ENCODE measurements at regions not wholly inside any gene's neighbourhood (a gene's known extent, or its start where the extent isn't known, plus 50 kb on each side); places are given as distances from the start of the nearest gene placed in this dataset.

GRCh38 chr3:144771381-144771870, 799.8 kb downstream of the DIPK2A start:
- H3K9me3 ChIP-seq = no peaks in the 10 kb centered on the region
- intact Hi-C loops (cut with DNase I) = loop anchor here (10.0 kb wide), 1 partner anchor 797 kb away; the partner anchor contains the start of gene DIPK2A
- H3K4me3 ChIP-seq = no peak overlapping the region
- no peak overlapping the region for H3K27ac ChIP-seq
- no peak for ATAC-seq
- TF ChIP-seq, protein P1, sequence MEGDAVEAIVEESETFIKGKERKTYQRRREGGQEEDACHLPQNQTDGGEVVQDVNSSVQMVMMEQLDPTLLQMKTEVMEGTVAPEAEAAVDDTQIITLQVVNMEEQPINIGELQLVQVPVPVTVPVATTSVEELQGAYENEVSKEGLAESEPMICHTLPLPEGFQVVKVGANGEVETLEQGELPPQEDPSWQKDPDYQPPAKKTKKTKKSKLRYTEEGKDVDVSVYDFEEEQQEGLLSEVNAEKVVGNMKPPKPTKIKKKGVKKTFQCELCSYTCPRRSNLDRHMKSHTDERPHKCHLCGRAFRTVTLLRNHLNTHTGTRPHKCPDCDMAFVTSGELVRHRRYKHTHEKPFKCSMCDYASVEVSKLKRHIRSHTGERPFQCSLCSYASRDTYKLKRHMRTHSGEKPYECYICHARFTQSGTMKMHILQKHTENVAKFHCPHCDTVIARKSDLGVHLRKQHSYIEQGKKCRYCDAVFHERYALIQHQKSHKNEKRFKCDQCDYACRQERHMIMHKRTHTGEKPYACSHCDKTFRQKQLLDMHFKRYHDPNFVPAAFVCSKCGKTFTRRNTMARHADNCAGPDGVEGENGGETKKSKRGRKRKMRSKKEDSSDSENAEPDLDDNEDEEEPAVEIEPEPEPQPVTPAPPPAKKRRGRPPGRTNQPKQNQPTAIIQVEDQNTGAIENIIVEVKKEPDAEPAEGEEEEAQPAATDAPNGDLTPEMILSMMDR (IDR thresholded peaks at IDR 0.05) = no peak
- no peaks in the 10 kb centered on the region for H3K36me3 ChIP-seq
- no peaks in the 10 kb centered on the region for H3K4me1 ChIP-seq
- no peaks in the 10 kb centered on the region for H3K27me3 ChIP-seq (ENCODE audit: low read depth)
- no peak for DNase-seq

- Histone ChIP-seq H3K4me3 (no peak overlapping the region), H3K36me3 (no peaks in the 10 kb centered on the region), H3K4me1 (no peaks in the 10 kb centered on the region), H3K27ac (no peak overlapping the region), H3K9me3 (no peaks in the 10 kb centered on the region), H3K27me3 (ENCODE audit: low read depth) (no peaks in the 10 kb centered on the region)
- ATAC-seq (no peak), DNase-seq (no peak)
- TF ChIP-seq, protein P1 (IDR thresholded peaks at IDR 0.05) = no peak
- intact Hi-C loops (cut with DNase I) = loop anchor here (10.0 kb wide), 1 partner anchor 798 kb away; the partner anchor contains the start of gene DIPK2A
Observed at GRCh38 chr3:144772372-144772771, 800.7 kb downstream of the DIPK2A start.

DNA sequence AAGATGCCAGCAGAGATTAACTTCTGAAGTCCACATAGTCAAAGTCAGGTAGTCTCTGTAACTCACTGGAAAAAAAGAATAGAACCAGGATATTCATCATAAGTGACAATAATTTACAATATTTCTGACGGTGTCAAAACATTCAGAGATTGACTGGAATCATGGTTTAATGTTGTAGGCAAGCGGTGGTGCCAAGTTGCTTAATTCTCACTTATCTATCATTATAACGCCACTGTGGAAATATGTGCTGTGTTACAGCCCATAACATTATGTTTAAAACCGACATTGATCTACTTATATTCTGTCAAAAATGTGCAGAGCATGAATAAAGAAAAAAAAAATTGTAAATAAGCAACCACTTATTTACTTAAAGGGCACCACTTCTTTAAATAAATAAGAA, 801.7 kb downstream of the DIPK2A start:
- Histone ChIP-seq H3K4me1 (no peaks in the 10 kb centered on the region), H3K4me3 (no peak overlapping the region), H3K36me3 (no peaks in the 10 kb centered on the region), H3K9me3 (no peaks in the 10 kb centered on the region), H3K27ac (no peak overlapping the region), H3K27me3 (ENCODE audit: low read depth) (no peaks in the 10 kb centered on the region)
- intact Hi-C loops (cut with DNase I) = loop anchor here (10.0 kb wide), 1 partner anchor 799 kb away; the partner anchor contains the start of gene DIPK2A
- DNase-seq (no peak), ATAC-seq (no peak)
- TF ChIP-seq, protein P1 (IDR thresholded peaks at IDR 0.05) = no peak

- TF ChIP-seq, protein P1 (IDR thresholded peaks at IDR 0.05) = no peak
- Histone ChIP-seq H3K27ac (no peak overlapping the region), H3K4me1 (no peaks in the 10 kb centered on the region), H3K36me3 (no peaks in the 10 kb centered on the region), H3K4me3 (no peak overlapping the region), H3K27me3 (ENCODE audit: low read depth) (no peaks in the 10 kb centered on the region), H3K9me3 (no peaks in the 10 kb centered on the region)
- intact Hi-C loops (cut with DNase I) = loop anchor here (10.0 kb wide), 1 partner anchor 800 kb away; the partner anchor contains the start of gene DIPK2A
- ATAC-seq = no peak
- DNase-seq = no peak
Observed at GRCh38 chr3:144774897-144775296, 803.3 kb downstream of the DIPK2A start.

- no peak for DNase-seq
- ATAC-seq = no peak
Observed at GRCh38 chr3:144775551-144775950, 803.9 kb downstream of the DIPK2A start.

More at GRCh38 chr3:144775551-144775950, 803.9 kb downstream of the DIPK2A start:
- Histone ChIP-seq H3K4me1 (no peaks in the 10 kb centered on the region), H3K36me3 (no peaks in the 10 kb centered on the region), H3K9me3 (no peaks in the 10 kb centered on the region), H3K27me3 (ENCODE audit: low read depth) (no peaks in the 10 kb centered on the region), H3K4me3 (no peak overlapping the region), H3K27ac (no peak overlapping the region)
- intact Hi-C loops (cut with DNase I) = loop anchor here (10.0 kb wide), 1 partner anchor 801 kb away; the partner anchor contains the start of gene DIPK2A
- TF ChIP-seq, protein P1 (IDR thresholded peaks at IDR 0.05) = no peak

Measured in lower lobe of right lung (tissue), 2 donors.